Astrocyte of the spinal cord (primary cell): ENCODE measurements at regions not wholly inside any gene's neighbourhood (a gene's known extent, or its start where the extent isn't known, plus 50 kb on each side); places are given as distances from the start of the nearest gene placed in this dataset.
A peak's percentile ranks its signal among the peaks of the same experiment; 100 is the strongest.

Experiments used
- DNase-seq: peaks from one replicate; pipeline ENCODE4 v3.0.0; 2011; ENCODE audit warnings: low read depth, low spot score
- H3K4me3 ChIP-seq: 2 replicates; pipeline ENCODE4 v1.5.1; 2011; ENCODE audit warnings: low read depth, mild to moderate bottlenecking, low read length, moderate library complexity
- in situ Hi-C: cut with HindIII; loops from 2 replicates; pipeline ENCODE4 v1.10.0; 2017; ENCODE audit warnings: low sequenced_read_pairs
- TF ChIP-seq, protein P1 (sequence below): IDR thresholded peaks from 2 replicates; pipeline ENCODE4 v1.5.1; 2012; ENCODE audit warnings: low read depth, mild to moderate bottlenecking, low read length, inconsistent platforms

DNA sequence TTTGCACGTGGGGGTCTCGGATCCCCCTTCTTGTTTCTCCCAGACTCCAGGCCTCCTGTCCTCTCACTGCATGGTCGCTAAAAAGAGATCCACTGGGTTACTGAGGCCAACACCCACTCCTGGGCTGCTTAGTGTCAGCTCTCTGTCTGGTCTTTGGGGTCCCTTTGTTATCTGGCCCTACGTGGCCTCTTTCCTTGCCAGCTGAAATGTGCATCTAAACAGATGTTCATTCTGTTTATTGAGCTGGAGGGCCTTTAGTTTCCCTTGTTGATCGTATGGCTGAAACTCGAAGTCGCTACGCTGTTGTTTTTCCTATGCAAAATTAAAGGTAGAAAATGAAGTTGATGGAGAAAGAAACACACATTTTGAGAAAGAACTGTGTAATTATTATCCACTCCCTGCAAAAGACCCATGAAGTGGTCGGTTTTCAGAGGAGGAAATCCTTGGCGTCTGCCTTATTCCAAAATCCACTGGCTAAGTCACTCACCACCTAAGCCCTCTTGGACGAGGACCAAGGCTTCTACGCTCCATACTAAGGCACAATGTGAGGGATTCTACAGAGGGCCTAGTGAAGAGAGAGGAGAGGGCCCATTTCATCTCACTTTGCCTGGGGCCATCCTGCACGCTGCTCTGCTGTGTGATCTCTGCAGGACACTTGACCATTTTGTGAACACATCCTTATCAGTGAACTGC is 105.3 kb downstream of the GLI2 start:
- in situ Hi-C loops: no loop called here
- no peak for DNase-seq
- H3K4me3 ChIP-seq: no peak overlapping the region
- TF ChIP-seq, protein P1, sequence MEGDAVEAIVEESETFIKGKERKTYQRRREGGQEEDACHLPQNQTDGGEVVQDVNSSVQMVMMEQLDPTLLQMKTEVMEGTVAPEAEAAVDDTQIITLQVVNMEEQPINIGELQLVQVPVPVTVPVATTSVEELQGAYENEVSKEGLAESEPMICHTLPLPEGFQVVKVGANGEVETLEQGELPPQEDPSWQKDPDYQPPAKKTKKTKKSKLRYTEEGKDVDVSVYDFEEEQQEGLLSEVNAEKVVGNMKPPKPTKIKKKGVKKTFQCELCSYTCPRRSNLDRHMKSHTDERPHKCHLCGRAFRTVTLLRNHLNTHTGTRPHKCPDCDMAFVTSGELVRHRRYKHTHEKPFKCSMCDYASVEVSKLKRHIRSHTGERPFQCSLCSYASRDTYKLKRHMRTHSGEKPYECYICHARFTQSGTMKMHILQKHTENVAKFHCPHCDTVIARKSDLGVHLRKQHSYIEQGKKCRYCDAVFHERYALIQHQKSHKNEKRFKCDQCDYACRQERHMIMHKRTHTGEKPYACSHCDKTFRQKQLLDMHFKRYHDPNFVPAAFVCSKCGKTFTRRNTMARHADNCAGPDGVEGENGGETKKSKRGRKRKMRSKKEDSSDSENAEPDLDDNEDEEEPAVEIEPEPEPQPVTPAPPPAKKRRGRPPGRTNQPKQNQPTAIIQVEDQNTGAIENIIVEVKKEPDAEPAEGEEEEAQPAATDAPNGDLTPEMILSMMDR: no peak

DNA sequence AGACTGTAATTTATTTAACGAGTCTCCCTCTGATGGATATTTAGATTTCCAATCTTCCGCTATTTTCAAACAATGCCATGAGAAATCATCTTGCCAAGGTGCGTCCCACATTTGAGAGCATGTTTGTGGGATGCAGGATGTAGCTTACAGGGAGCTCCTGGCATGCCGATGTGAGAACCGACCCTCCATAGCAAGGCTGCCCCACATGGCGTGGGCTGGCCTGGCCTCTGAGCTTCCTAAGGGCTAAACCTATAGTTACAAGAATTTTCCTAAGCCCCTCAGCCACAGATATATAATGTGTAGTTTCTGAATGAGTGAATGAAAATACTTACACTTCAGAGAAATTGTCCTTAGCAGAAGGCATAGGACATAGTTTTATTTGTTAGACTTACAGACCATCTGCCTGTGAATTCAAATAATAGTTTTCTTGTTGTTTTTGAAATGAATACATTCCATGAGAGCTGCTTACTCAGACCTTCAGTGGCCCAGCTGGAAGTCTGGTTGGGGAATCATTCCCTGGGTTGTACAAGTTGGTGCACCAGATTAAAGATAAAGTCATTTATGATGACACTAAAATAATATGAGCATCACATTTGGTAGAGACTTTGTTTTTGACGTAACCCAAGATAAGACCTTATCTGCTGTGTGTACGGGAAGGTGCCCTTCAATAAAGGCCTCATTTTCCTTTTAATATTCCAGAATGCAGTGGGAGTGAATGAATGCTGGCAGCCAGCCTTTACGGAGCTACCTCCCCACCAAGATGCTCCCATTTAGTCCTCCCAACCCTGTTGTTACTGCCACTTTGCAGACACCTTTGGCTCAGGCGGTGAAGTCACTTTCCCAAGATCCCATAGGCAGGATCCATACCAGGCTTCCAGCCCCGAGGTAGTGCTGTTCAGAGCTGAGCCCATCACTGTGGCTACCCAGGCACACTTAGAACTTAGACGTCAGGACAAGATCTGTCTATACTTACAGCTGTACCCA is 107.1 kb downstream of the GLI2 start:
- TF ChIP-seq, protein P1: no peak
- in situ Hi-C loops: no loop called here
- DNase-seq: peak; percentile 53
- no peak overlapping the region for H3K4me3 ChIP-seq

DNA sequence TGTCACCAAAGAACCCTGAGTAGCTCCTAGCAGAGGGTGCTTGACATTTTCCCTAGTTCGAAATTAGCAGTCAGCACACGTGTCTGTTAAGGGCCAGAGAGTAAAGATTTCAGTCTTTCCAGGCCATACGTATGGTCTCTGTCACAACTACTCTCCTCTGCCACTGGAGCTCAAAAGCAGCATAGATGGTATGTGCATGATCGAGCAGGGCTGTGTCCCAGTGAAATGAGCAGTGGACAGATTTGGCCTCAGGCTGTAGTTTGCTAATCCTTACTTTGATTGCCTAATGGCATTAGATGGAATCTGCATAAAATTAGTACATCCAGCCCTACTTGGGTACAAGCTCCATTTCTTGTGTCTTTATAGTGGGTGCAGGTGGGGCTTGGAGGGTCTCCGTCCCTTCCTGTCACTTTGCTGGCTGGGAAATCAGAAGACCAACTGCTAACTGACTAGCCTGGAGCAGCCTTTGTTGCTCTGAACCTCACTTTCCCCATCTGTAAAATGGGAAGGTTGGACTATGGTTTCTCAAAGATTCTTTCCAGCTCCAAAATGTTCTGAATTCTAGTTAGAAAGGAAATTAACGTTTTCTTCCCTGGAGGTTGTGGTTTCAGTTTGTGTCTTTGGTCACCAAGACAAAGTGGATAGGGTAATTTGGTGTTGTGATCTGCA is 108.5 kb downstream of the GLI2 start:
- H3K4me3 ChIP-seq: no peak overlapping the region
- in situ Hi-C loops: no loop called here
- TF ChIP-seq, protein P1: no peak
- DNase-seq: no peak

DNA sequence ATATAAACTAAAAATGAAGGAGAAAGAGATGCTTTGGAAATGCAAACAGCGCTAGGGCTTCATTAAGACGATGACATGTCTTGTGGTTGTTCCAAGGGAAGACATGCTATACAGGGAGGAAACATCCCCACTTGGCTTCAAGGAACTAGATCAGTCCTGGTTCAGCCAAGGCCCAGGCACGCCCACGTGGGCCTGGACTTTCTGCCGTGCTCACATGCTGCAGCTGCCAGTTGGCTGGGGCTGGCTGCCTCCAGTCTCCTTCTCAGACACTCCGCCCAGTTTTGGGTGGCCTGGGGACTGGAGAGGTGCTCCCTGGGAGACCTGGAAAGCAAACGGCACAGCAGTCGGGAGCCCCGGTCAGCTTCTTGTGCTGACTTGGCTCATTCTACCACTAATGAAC is 109.6 kb downstream of the GLI2 start:
- no peak for DNase-seq
- in situ Hi-C loops: no loop called here
- TF ChIP-seq, protein P1: no peak
- H3K4me3 ChIP-seq: no peak overlapping the region

DNA sequence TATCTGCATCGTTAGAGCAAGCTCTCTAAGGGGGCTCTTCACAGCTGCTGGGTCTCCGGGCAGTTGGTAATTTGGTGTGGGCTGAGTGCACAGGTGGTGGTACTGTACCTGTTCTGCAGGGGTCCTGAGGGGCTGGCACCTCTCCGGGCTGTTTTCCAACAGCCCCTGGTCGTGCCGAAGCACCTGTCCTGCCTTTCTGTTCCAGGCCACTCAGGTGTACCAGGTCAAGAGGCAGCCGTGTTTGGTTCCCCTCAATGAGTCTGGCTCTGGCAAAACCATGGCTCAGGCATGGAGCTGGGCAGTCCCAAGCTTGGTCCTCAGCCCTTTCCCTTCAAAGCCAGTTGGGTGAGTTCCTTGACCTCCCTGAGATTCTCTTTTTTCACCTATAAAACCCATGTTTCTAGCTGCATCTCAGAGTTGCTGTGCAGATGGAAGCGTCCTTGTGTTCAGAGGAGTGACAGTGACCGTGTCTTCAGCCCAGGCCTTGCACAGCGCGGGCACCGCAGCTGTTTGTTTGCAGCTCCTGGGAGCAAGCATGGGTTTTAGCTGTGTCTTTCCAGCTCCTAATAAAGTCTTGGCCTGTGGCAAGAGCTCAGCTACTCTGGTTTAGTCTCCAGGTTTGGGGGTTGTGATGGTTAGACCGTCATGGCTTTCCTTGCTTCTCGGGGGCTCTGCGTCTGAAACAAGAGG is 110.9 kb downstream of the GLI2 start:
- H3K4me3 ChIP-seq: no peak overlapping the region
- in situ Hi-C loops: no loop called here
- TF ChIP-seq, protein P1: no peak
- no peak for DNase-seq
